DND-41 (cell line): ENCODE measurements at regions not wholly inside any gene's neighbourhood (a gene's known extent, or its start where the extent isn't known, plus 50 kb on each side); places are given as distances from the start of the nearest gene placed in this dataset.

Experiments
- EZH2 ChIP-seq: IDR thresholded peaks from 3 replicates; pipeline ENCODE4 v1.6.1; 2012; ENCODE audit warnings: borderline replicate concordance, low read depth, mild to moderate bottlenecking, moderate library complexity, low read length, inconsistent platforms; ENCODE audit not compliant: severe bottlenecking
- TF ChIP-seq, protein P1 (sequence below): IDR thresholded peaks from 2 replicates; pipeline ENCODE4 v1.5.1; 2012; ENCODE audit warnings: borderline replicate concordance, low read length, moderate library complexity, mild to moderate bottlenecking; ENCODE audit not compliant: poor library complexity, severe bottlenecking; ENCODE audit errors: extremely low read depth

DNA sequence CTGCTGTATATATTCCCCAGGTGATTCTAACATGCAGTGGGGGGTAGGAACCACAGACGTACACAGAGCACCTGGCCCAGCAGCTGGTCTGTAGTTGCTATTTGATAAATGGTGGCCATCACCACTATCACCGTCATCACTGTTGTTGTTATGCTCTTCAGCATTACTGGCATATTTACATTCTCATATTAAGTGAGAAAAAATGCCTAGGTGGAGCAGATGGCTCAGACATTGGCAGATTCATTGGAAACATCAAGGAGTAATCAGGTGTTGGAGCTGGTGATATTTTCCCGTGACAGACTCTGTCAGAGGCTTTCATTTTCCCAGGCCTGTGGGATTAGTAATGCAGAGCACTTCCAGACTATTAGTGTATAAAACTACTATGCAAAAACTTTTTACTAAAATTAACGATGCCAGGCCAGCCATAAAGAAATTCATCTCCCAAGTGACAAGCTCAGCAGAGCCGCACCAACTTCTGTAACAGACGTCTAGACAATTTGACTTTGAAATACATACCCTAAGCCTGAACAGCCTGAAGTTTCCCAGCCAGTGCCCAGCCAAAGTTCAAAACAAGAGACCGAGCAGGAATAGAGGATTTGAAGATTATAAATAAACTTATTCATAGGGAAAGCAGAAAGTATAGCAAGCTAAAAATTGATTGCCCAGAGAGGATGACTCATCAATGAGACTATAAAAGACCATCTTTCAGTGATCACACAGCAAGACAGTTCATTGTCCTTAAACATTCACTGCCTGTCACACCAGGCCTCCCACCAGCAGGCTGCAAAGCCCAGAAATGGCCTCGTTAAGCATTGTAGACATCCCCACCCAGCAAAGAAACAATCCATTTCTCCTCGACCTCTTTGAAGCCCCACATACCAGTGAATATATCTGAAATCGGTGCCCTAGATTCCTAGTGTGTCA is 247.4 kb upstream of the CHAC2 start:
- TF ChIP-seq, protein P1, sequence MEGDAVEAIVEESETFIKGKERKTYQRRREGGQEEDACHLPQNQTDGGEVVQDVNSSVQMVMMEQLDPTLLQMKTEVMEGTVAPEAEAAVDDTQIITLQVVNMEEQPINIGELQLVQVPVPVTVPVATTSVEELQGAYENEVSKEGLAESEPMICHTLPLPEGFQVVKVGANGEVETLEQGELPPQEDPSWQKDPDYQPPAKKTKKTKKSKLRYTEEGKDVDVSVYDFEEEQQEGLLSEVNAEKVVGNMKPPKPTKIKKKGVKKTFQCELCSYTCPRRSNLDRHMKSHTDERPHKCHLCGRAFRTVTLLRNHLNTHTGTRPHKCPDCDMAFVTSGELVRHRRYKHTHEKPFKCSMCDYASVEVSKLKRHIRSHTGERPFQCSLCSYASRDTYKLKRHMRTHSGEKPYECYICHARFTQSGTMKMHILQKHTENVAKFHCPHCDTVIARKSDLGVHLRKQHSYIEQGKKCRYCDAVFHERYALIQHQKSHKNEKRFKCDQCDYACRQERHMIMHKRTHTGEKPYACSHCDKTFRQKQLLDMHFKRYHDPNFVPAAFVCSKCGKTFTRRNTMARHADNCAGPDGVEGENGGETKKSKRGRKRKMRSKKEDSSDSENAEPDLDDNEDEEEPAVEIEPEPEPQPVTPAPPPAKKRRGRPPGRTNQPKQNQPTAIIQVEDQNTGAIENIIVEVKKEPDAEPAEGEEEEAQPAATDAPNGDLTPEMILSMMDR, result no peak
- TF ChIP-seq EZH2, result no peak
